ENCODE measurements at regions not wholly inside any gene's neighbourhood (a gene's known extent, or its start where the extent isn't known, plus 50 kb on each side); places are given as distances from the start of the nearest gene placed in this dataset.

DNA sequence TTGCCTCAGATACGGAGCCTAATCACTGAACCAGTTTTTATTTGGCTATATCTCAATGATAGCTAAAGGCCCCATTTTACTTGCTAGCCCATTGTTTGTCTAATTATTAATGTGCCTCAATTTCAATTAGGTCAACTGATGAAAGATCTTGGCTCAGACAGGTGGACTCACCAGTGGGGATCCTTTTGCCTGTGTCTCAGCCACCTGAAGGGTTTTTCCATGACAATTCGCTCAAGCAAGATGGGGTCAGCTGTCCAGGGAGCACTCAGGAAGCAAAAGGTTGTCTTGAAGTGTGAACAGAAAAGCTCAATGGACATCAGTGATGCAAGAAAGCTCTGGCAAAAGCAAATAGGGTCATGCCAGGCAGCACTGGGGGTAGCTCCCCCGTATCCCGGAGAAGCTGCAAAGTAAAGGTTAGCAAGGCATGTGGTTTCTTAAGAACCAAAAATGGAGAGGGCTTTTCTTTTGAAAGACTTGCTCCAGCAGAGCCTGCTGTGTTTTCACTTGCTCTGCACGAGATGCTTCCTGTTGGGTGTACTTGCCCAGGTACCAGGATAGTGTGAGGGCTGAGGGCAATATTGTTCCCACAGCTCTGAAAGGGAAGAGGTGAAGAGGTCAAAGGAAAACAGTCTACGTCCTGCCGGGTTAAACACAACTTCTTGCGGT, 541.2 kb upstream of the CDH5 start:
- no peak for TF ChIP-seq EZH2 (IDR thresholded peaks at IDR 0.05; ENCODE audit: borderline replicate concordance)
- TF ChIP-seq, protein P1, sequence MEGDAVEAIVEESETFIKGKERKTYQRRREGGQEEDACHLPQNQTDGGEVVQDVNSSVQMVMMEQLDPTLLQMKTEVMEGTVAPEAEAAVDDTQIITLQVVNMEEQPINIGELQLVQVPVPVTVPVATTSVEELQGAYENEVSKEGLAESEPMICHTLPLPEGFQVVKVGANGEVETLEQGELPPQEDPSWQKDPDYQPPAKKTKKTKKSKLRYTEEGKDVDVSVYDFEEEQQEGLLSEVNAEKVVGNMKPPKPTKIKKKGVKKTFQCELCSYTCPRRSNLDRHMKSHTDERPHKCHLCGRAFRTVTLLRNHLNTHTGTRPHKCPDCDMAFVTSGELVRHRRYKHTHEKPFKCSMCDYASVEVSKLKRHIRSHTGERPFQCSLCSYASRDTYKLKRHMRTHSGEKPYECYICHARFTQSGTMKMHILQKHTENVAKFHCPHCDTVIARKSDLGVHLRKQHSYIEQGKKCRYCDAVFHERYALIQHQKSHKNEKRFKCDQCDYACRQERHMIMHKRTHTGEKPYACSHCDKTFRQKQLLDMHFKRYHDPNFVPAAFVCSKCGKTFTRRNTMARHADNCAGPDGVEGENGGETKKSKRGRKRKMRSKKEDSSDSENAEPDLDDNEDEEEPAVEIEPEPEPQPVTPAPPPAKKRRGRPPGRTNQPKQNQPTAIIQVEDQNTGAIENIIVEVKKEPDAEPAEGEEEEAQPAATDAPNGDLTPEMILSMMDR (IDR thresholded peaks at IDR 0.05; ENCODE audit: poor library complexity), result no peak
